ENCODE measurements at regions not wholly inside any gene's neighbourhood (a gene's known extent, or its start where the extent isn't known, plus 50 kb on each side); places are given as distances from the start of the nearest gene placed in this dataset.
"Not testable (repeated sequence)": the region's sequence is repeated elsewhere in the genome, so short reads cannot be mapped to it uniquely, and the experiment has no call there.

DNA sequence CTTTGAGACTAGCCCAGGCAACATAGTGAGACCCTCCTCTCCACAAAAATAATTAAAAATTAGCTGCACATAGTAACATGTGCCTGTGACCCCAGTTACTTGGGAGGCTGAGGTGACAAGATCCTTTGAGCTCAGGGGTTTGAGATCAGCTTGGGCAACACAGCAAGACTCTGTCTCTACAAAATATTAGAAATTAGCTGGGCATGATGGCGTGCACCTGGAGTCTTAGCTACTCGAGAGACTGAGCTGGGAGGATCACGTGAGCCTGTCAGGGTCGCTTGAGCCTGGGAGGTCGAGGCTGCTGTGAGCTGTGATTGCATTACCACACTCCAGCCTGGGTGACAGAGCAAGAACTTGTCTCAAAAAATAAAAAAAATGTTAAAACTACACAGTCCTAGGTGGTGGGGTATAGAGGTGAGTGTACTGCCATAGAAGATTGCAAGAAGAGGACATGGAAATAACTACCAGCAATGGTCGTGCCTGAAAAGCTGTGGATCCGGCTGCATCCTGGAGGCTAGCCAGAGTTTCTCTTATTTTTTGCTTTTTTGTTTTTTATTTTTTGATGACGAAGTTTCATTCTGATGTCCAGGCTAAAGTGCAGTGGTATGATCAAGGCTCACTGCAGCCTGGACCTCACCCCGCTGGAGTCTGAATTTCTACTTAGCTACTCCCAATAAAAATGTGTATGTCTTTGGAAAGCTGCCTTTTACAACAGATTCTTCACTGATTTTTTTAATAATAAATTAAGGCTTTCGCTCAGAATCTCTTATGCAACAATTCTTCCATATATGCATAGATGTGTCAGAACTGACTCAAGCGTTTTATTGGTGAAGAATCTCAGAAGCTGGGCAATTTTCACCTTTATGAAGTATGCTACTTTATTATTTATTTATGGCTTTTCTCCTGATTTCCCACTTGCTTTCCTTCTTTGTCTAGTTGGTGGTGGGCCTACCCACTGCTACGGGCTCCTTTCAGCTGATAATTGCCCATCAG is 393.8 kb downstream of the TSHZ3 start:
- intact Hi-C loops (cut with DNase I, micrococcal nuclease): no loop called here
- Histone ChIP-seq H3K36me3 (ENCODE audit: low read depth) (no peaks in the 10 kb centered on the region), H3K4me1 (ENCODE audit: low read depth) (no peaks in the 10 kb centered on the region), H3K9me3 (no peaks in the 10 kb centered on the region), H3K4me3 (no peak overlapping the region)
- no peak for DNase-seq
- TF ChIP-seq, protein P1, sequence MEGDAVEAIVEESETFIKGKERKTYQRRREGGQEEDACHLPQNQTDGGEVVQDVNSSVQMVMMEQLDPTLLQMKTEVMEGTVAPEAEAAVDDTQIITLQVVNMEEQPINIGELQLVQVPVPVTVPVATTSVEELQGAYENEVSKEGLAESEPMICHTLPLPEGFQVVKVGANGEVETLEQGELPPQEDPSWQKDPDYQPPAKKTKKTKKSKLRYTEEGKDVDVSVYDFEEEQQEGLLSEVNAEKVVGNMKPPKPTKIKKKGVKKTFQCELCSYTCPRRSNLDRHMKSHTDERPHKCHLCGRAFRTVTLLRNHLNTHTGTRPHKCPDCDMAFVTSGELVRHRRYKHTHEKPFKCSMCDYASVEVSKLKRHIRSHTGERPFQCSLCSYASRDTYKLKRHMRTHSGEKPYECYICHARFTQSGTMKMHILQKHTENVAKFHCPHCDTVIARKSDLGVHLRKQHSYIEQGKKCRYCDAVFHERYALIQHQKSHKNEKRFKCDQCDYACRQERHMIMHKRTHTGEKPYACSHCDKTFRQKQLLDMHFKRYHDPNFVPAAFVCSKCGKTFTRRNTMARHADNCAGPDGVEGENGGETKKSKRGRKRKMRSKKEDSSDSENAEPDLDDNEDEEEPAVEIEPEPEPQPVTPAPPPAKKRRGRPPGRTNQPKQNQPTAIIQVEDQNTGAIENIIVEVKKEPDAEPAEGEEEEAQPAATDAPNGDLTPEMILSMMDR (IDR thresholded peaks at IDR 0.05): no peak
- no peak for ATAC-seq

DNA sequence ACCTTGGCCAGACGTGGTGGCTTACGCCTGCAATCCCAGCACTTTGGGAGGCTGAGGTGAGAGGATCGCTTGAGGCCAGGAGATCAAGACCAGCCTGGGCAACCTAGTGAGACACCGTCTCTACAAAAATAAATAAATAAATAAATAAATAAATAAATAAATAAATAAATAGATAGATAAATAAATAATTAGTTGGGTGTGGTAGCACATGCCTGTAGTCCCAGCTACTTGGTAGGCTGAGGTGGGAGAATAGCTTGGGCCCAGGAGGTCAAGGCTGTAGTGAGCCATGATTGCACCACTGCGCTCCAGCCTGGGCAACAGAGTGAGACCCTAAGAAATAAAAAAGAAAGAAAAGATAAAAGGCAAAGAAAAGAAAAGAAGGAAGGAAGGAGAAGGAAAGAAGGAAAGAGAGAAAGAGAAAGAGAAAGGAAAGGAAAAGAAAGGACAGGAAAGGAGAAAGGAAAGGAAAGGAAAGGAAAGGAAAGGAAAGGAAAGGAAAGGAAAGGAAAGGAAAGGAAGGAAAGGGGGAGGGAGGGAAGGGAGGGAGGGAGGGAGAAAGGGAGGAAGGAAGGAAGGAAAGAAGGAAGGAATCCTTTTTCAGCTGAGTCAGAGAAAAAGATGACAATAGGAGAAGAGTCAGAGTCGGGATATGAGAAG is 404.8 kb downstream of the TSHZ3 start:
- ATAC-seq; H3K9me3 ChIP-seq; H3K4me3 ChIP-seq; H3K36me3 ChIP-seq (ENCODE audit: low read depth); DNase-seq; H3K4me1 ChIP-seq (ENCODE audit: low read depth); intact Hi-C loops (cut with DNase I, micrococcal nuclease): not testable (repeated sequence)

DNA sequence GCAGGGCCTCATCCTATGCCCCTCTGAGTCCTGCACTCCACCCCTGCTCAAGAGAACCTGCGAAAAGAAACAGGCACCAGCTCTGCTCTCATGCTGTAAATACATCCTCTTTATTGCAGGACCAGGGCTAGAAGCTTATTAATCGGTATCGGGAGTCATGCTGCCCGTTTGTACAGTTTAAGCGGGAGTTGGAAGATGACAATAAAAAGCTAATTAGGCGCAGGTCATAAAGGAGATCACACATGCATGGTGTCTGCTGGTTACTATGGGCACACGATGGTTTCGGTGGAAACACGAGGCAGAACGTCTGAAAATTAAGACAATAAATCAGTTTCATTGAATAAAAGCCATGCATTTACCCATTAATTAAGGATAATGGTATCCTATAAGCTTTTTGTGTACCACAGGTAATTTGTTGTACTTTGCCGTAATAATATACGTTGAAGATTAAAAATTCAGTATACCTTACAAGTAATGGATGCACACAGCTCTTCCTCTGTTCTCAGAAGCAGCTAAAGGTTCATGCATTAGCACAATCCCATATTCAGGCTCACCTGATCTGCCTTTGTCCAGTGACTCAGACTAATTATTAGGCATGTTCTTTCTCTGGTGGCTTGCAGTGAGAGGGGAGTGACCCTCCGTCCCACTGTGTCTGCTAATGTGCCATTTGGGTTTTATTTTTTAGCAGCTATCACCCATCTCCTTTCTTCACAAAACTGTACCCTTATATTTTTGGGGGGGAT is 406.0 kb downstream of the TSHZ3 start:
- no peak for DNase-seq
- no peaks in the 10 kb centered on the region for H3K9me3 ChIP-seq
- no peak for ATAC-seq

DNA sequence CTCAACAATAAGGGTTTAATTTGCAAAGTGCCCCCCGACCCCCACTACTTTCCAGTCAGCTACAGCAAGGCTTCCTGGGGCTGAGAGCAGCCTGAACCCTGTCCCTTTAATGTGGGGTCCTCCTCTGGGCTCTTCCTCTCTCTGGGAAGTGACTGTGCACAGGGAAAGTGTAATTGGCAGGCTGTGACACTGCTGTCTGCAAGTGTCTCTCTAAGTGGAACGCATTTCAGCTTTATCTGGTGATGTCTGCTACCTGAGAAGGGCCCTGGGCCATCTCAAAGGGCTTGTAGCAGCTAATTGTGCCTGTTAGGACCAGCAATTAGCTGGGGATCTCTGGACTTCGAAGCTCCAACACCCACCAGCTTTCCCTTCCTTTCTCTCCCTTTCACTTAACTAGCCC is 406.6 kb downstream of the TSHZ3 start:
- intact Hi-C loops (cut with DNase I, micrococcal nuclease): no loop called here
- ATAC-seq: no peak
- TF ChIP-seq, protein P1 (IDR thresholded peaks at IDR 0.05): no peak
- Histone ChIP-seq H3K4me1 (ENCODE audit: low read depth) (no peaks in the 10 kb centered on the region), H3K4me3 (no peak overlapping the region), H3K36me3 (ENCODE audit: low read depth) (no peaks in the 10 kb centered on the region), H3K9me3 (no peaks in the 10 kb centered on the region)
- no peak for DNase-seq

More for the DNA sequence above, 406.0 kb downstream of the TSHZ3 start:
- TF ChIP-seq, protein P1 (IDR thresholded peaks at IDR 0.05): no peak
- no peak overlapping the region for H3K4me3 ChIP-seq
- intact Hi-C loops (cut with DNase I, micrococcal nuclease): no loop called here
- no peaks in the 10 kb centered on the region for H3K36me3 ChIP-seq (ENCODE audit: low read depth)
- no peaks in the 10 kb centered on the region for H3K4me1 ChIP-seq (ENCODE audit: low read depth)

DNA sequence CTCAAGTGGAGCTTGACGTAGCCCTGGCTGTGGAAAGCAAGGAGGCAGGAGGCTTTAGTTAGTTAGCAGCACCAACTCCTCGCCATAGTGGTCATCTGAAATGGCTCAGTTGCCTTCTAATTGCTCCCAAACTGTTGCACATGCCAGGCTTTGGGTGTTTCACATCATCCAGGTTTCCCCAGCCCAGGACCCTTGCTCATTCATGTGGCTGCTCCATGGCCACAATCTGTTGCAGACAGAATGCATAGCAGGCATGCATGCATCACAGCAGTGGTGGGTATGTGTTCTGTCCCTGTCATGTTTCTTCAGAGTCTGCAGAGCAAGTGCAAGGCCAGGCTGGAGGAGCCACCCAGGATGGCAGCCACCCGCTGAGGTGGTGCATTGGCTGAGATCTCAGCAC is 407.6 kb downstream of the TSHZ3 start:
- intact Hi-C loops (cut with DNase I, micrococcal nuclease): no loop called here
- no peak overlapping the region for H3K4me3 ChIP-seq
- TF ChIP-seq, protein P1 (IDR thresholded peaks at IDR 0.05): no peak
- no peaks in the 10 kb centered on the region for H3K9me3 ChIP-seq
- no peaks in the 10 kb centered on the region for H3K4me1 ChIP-seq (ENCODE audit: low read depth)
- ATAC-seq (no peak), DNase-seq (no peak)
- H3K36me3 ChIP-seq (ENCODE audit: low read depth): no peaks in the 10 kb centered on the region
